ENCODE measurements at regions not wholly inside any gene's neighbourhood (a gene's known extent, or its start where the extent isn't known, plus 50 kb on each side); places are given as distances from the start of the nearest gene placed in this dataset.

DNA sequence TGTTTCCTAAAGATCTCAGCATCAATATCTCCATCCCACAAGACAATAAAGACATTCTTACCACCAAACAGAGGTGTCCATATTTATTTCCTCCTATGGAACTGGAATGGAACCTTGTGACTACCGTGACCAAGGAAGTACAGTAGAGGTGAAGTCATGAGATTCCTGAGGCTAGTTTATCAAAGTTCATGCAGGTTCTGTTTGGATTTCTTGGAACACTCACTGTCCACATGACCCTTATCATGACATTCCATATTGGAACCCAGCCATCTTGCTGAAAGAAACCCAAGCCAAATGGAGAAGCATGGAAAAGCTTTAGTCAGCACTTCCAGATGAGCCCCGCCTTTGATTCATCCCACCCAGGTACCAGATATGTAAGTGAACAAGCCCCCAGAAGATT, 516.0 kb upstream of the POU3F3 start:
- no peak overlapping the region for H3K4me3 ChIP-seq
- H3K27me3 ChIP-seq (replicated peaks; ENCODE audit: insufficient read depth), result no peaks in the 10 kb centered on the region
- H3K27ac ChIP-seq, result no peak overlapping the region
- H3K9me3 ChIP-seq, result no peaks in the 10 kb centered on the region
- H3K36me3 ChIP-seq, result no peaks in the 10 kb centered on the region
- DNase-seq (ENCODE audit: low spot score) (no peak), ATAC-seq (ENCODE audit: insufficient number of reproducible peaks, low FRiP score, low read depth) (no peak)
- TF ChIP-seq, protein P1, sequence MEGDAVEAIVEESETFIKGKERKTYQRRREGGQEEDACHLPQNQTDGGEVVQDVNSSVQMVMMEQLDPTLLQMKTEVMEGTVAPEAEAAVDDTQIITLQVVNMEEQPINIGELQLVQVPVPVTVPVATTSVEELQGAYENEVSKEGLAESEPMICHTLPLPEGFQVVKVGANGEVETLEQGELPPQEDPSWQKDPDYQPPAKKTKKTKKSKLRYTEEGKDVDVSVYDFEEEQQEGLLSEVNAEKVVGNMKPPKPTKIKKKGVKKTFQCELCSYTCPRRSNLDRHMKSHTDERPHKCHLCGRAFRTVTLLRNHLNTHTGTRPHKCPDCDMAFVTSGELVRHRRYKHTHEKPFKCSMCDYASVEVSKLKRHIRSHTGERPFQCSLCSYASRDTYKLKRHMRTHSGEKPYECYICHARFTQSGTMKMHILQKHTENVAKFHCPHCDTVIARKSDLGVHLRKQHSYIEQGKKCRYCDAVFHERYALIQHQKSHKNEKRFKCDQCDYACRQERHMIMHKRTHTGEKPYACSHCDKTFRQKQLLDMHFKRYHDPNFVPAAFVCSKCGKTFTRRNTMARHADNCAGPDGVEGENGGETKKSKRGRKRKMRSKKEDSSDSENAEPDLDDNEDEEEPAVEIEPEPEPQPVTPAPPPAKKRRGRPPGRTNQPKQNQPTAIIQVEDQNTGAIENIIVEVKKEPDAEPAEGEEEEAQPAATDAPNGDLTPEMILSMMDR (IDR thresholded peaks at IDR 0.05), result no peak
- no peaks in the 10 kb centered on the region for H3K4me1 ChIP-seq (ENCODE audit: control insufficient read depth in 1 of 2, low read depth in 2 of 2)

DNA sequence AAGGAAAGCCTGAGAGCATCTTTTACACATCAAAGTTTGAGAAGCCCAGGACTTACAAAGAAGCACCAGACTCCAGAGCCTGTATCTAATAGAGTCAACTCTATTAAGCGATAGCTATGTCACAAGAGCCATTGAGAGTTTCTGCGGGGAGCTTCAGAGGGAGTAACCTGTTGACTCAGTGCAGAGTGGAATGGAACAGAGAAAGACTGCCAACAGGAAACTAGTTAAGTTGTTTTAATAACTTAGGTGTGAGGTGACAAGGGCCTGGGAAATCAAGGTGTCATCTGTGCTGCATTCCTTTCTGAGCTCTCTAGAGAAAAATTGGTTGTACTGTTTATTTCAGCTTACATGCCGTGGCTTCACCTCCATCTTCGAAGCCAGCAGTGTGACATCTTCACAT, 513.8 kb upstream of the POU3F3 start:
- Histone ChIP-seq H3K9me3 (no peaks in the 10 kb centered on the region), H3K27ac (no peak overlapping the region), H3K36me3 (no peaks in the 10 kb centered on the region), H3K4me1 (ENCODE audit: control insufficient read depth in 1 of 2, low read depth in 2 of 2) (no peaks in the 10 kb centered on the region), H3K4me3 (no peak overlapping the region), H3K27me3 (replicated peaks; ENCODE audit: insufficient read depth) (no peaks in the 10 kb centered on the region)
- no peak for DNase-seq (ENCODE audit: low spot score)
- TF ChIP-seq, protein P1 (IDR thresholded peaks at IDR 0.05), result no peak
- ATAC-seq (ENCODE audit: insufficient number of reproducible peaks, low FRiP score, low read depth), result no peak

DNA sequence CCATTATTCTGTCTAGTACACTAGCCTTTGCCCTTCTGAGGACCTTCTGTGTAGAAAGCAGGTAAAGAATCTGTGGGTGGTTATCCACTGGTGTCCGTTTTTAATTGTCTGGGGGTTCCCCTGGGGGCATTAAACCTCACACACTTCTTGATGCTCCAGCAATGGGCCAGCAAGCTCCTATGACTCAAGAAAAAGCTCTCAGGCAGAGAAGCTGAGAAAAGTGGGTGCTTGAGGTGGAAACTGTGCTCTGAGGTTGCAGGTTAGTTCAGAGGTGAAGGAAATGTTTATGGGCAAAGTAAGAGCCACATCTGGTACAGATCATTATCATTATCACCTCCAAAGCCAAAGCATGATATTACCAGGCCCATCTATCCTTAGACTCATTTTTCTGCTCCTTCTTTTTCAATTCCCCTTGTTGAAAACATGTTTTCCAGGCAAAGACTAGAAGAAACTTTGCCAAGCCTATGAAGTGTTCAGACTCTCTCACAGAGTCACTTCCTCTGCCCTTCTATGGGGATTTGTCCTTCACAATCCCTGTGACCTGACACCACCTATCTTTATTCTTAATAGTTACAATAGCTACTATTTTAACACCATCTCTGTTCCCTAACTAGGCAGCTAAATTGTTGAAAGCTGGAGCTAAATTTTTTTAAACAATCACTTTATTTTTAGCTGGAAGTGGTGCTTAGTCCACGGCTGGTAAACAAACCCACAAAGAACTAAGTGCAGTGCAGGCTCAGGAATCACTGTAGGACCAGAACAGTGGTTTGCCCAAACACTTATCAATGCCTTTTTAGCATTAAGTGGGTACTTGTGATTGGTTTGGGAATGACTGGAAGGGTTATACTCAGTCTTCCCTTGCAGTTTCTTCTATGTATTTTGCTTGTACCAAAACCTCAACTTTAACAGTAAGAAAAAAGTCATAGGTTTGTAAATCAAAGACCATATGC, 512.8 kb upstream of the POU3F3 start:
- TF ChIP-seq, protein P1 (IDR thresholded peaks at IDR 0.05), result no peak
- no peak overlapping the region for H3K27ac ChIP-seq
- H3K4me1 ChIP-seq (ENCODE audit: control insufficient read depth in 1 of 2, low read depth in 2 of 2), result no peaks in the 10 kb centered on the region
- DNase-seq (ENCODE audit: low spot score), result no peak
- no peak overlapping the region for H3K4me3 ChIP-seq
- no peaks in the 10 kb centered on the region for H3K36me3 ChIP-seq
- H3K27me3 ChIP-seq (replicated peaks; ENCODE audit: insufficient read depth), result no peaks in the 10 kb centered on the region
- no peaks in the 10 kb centered on the region for H3K9me3 ChIP-seq
- no peak for ATAC-seq (ENCODE audit: insufficient number of reproducible peaks, low FRiP score, low read depth)

DNA sequence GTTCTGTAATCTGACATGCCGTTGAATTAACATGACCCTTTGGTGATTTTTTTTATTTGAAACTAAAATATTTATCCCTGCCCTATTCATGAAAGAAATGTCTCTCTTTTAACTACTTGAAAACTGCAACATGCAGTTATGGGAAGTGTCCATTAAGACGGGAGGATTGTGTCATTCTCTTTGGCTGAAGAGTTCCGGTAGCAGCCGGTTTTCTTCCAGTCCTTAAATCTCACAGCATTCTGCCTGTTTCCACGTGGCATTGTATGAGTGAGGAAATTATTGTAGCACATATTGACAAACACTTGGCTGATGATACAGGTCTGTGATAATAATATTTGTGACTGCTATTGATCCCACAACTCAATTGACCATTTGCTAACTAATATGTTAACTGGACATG, 509.6 kb upstream of the POU3F3 start:
- no peak overlapping the region for H3K4me3 ChIP-seq
- no peaks in the 10 kb centered on the region for H3K27me3 ChIP-seq (replicated peaks; ENCODE audit: insufficient read depth)
- no peaks in the 10 kb centered on the region for H3K9me3 ChIP-seq
- TF ChIP-seq, protein P1 (IDR thresholded peaks at IDR 0.05), result no peak
- no peaks in the 10 kb centered on the region for H3K36me3 ChIP-seq
- H3K27ac ChIP-seq, result no peak overlapping the region
- no peaks in the 10 kb centered on the region for H3K4me1 ChIP-seq (ENCODE audit: control insufficient read depth in 1 of 2, low read depth in 2 of 2)
- ATAC-seq (ENCODE audit: insufficient number of reproducible peaks, low FRiP score, low read depth) (no peak), DNase-seq (ENCODE audit: low spot score) (no peak)

DNA sequence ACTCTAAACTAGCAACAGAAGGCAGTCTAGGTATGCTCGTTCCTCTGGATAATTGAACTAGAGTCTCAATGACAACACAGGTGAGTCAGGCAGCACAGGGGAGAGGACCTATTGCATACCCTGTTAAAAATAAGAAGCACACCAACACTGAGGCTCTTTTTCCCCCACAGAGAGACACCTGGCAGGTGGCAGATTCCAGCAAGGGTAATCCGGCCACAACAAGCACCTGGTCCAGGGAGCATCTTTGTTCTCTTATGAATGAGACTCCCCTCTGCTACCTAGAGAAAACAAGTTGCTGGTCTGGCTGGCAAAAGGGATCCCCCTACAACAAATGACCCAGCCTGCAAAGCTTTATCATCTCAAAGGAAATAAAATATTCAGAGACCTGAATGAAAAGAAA, 508.9 kb upstream of the POU3F3 start:
- Histone ChIP-seq H3K9me3 (no peaks in the 10 kb centered on the region), H3K27me3 (replicated peaks; ENCODE audit: insufficient read depth) (no peaks in the 10 kb centered on the region), H3K27ac (no peak overlapping the region), H3K4me1 (ENCODE audit: control insufficient read depth in 1 of 2, low read depth in 2 of 2) (no peaks in the 10 kb centered on the region), H3K4me3 (no peak overlapping the region), H3K36me3 (no peaks in the 10 kb centered on the region)
- no peak for DNase-seq (ENCODE audit: low spot score)
- no peak for ATAC-seq (ENCODE audit: insufficient number of reproducible peaks, low FRiP score, low read depth)
- TF ChIP-seq, protein P1 (IDR thresholded peaks at IDR 0.05), result no peak

Measured in thoracic aorta (tissue), 2 donors.